ENCODE measurements at regions not wholly inside any gene's neighbourhood (a gene's known extent, or its start where the extent isn't known, plus 50 kb on each side); places are given as distances from the start of the nearest gene placed in this dataset.

GRCh38 chr12:125211464-125211863 lies 146.2 kb downstream of the AACS start:
- H3K27me3 ChIP-seq (replicated peaks in 1 of 4; ENCODE audit: control insufficient read depth in 3 of 4, extremely low read depth in 1 of 4, insufficient read depth in 3 of 4, low read length in 3 of 4), result no peaks in the 10 kb centered on the region
- no peak overlapping the region for H4K91ac ChIP-seq (replicated peaks; ENCODE audit: insufficient read length, low read length)
- no peak overlapping the region for H2BK120ac ChIP-seq (replicated peaks; ENCODE audit: low read depth, low read length)
- H4K5ac ChIP-seq (ENCODE audit: insufficient read length, low read depth, low read length), result no peak overlapping the region
- H3K18ac ChIP-seq (ENCODE audit: extremely low read depth, low read length), result no peak overlapping the region
- H2BK15ac ChIP-seq (ENCODE audit: low read length), result no peak overlapping the region
- H2BK12ac ChIP-seq (ENCODE audit: low read depth, low read length), result 0 out of 2 replicates have a peak overlapping the region, but pooled peaks have one; percentile 50
- no peak for FAIRE-seq
- POLR2A ChIA-PET (ENCODE audit: partially characterized antibody), result interaction anchor here (0.7 to 1.6 kb wide), 4 partner anchors 11 to 115 kb away, joined by 3 to 7 read pairs (median 4); no protein-coding TSS in a partner anchor
- no peaks in the 10 kb centered on the region for H3K36me3 ChIP-seq (ENCODE audit: control insufficient read depth in 2 of 4, insufficient read depth in 4 of 4, low read length in 3 of 4)
- no peak overlapping the region for H3K4me3 ChIP-seq (ENCODE audit: extremely low read depth in 1 of 4, insufficient read depth in 2 of 4, low read depth in 3 of 4, low read length in 4 of 4)
- DNase-seq (ENCODE audit: low read depth in 1 of 2, low spot score in 2 of 2), result no peak
- H3K14ac ChIP-seq (ENCODE audit: insufficient read length), result no peak overlapping the region
- peaks cover 16% of the 10 kb centered on the region for H3K79me1 ChIP-seq (ENCODE audit: low read depth, low read length)
- H3K23ac ChIP-seq (ENCODE audit: insufficient read length), result no peak overlapping the region
- H4K20me1 ChIP-seq (replicated peaks in 1 of 2; ENCODE audit: control insufficient read depth in 1 of 2, insufficient read depth in 2 of 2, low read length in 2 of 2), result peaks cover 12 to 31% of the 10 kb centered on the region in 2 experiments
- WGBS, 2 experiments (ENCODE audit: extremely low coverage in 1 of 2, insufficient coverage in 1 of 2, insufficient read length in 1 of 2, insufficient replicate concordance in 2 of 2, low coverage in 1 of 2, low lambda C conversion rate in 2 of 2, missing lambda C conversion rate in 1 of 2), result 89% methylated on average over 7 of the region's 7 CpGs; no CpG with 5 or more reads in 1 of the 2 experiments
- no peak overlapping the region for H4K8ac ChIP-seq (ENCODE audit: extremely low read depth, insufficient read depth, low read length)
- H2BK5ac ChIP-seq (ENCODE audit: low read depth, low read length), result no peak overlapping the region
- H2AK5ac ChIP-seq (ENCODE audit: low read depth, low read length), result no peak overlapping the region
- H3K56ac ChIP-seq (replicated peaks; ENCODE audit: insufficient read length, low read depth, low read length), result no peak overlapping the region
- TF ChIP-seq POLR2AphosphoS5 (IDR thresholded peaks at IDR 0.05; ENCODE audit: low read depth, low read length), result no peak
- TF ChIP-seq CBX8 (IDR thresholded peaks at IDR 0.05; ENCODE audit: borderline replicate concordance, low read depth, low read length), result no peak
- TF ChIP-seq KDM5A (IDR thresholded peaks at IDR 0.05; ENCODE audit: low read length), result no peak
- no peak for TF ChIP-seq TAF1 (IDR thresholded peaks at IDR 0.05; ENCODE audit: low read depth, low read length)
- no peak for TF ChIP-seq GABPA (IDR thresholded peaks at IDR 0.05; ENCODE audit: borderline replicate concordance, insufficient read depth, low read length)
- TF ChIP-seq RBBP5 (IDR thresholded peaks at IDR 0.05; ENCODE audit: borderline replicate concordance, low read depth, low read length), result no peak
- no peak for TF ChIP-seq NRF1 (IDR thresholded peaks at IDR 0.05; ENCODE audit: low read depth, low read length)
- TF ChIP-seq E2F6 (IDR thresholded peaks at IDR 0.05), result no peak
- TF ChIP-seq JUND (IDR thresholded peaks at IDR 0.05; ENCODE audit: low read length), result no peak
- no peak for TF ChIP-seq CBX5 (IDR thresholded peaks at IDR 0.05; ENCODE audit: low read depth, low read length)
- TF ChIP-seq JUN (IDR thresholded peaks at IDR 0.05; ENCODE audit: low read depth, low read length), result no peak
- no peak for TF ChIP-seq SRF (IDR thresholded peaks at IDR 0.05; ENCODE audit: low read depth, low read length)
- TF ChIP-seq BRCA1 (IDR thresholded peaks at IDR 0.05; ENCODE audit: low read depth, low read length), result no peak
- TF ChIP-seq BACH1 (IDR thresholded peaks at IDR 0.05; ENCODE audit: low read length), result no peak
- H2BK20ac ChIP-seq (ENCODE audit: low read length), result no peak overlapping the region
- peaks cover 6 to 21% (median 12%) of the 10 kb centered on the region in 4 experiments for H3K4me1 ChIP-seq (replicated peaks in 1 of 4; ENCODE audit: control insufficient read depth in 3 of 4, insufficient read depth in 4 of 4, low read length in 3 of 4)
- CTCF ChIA-PET (ENCODE audit: partially characterized antibody), result interaction anchor here (0.7 to 2.6 kb wide), 4 partner anchors 10 to 184 kb away, joined by 3 to 12 read pairs (median 5); no protein-coding TSS in a partner anchor
- H3K4me2 ChIP-seq (ENCODE audit: insufficient read depth in 1 of 2, low read depth in 2 of 2, low read length in 2 of 2), result no peak overlapping the region
- H3K9ac ChIP-seq (replicated peaks in 1 of 4; ENCODE audit: extremely low read depth in 1 of 4, low read depth in 3 of 4, low read length in 3 of 4), result no peak overlapping the region
- H3K9me3 ChIP-seq (ENCODE audit: insufficient read depth in 2 of 2, low read depth in 1 of 2, low read length in 1 of 2), result no peaks in the 10 kb centered on the region
- no peak overlapping the region for H3K27ac ChIP-seq (ENCODE audit: low read depth, low read length)
- no peak overlapping the region for H3K4ac ChIP-seq (replicated peaks; ENCODE audit: insufficient read length, low read depth, low read length)
- H3K79me2 ChIP-seq (ENCODE audit: control insufficient read depth in 1 of 2, insufficient read depth in 2 of 2, low read length in 2 of 2), result peaks cover 0 to 94% of the 10 kb centered on the region in 2 experiments; a peak in 3 of 4 replicates
- H2AFZ ChIP-seq (ENCODE audit: low read length), result no peak overlapping the region
- H3K23me2 ChIP-seq (ENCODE audit: low read depth, low read length), result no peaks in the 10 kb centered on the region
